ENCODE measurements at regions not wholly inside any gene's neighbourhood (a gene's known extent, or its start where the extent isn't known, plus 50 kb on each side); places are given as distances from the start of the nearest gene placed in this dataset.
"Not testable (repeated sequence)": the region's sequence is repeated elsewhere in the genome, so short reads cannot be mapped to it uniquely, and the experiment has no call there.

GRCh38 chr7:106749165-106749564 lies 88.2 kb upstream of the CCDC71L start:
- no peak for DNase-seq (ENCODE audit: low spot score)

GRCh38 chr7:106750773-106751172 lies 89.8 kb upstream of the CCDC71L start:
- DNase-seq (ENCODE audit: low spot score), result no peak

DNA sequence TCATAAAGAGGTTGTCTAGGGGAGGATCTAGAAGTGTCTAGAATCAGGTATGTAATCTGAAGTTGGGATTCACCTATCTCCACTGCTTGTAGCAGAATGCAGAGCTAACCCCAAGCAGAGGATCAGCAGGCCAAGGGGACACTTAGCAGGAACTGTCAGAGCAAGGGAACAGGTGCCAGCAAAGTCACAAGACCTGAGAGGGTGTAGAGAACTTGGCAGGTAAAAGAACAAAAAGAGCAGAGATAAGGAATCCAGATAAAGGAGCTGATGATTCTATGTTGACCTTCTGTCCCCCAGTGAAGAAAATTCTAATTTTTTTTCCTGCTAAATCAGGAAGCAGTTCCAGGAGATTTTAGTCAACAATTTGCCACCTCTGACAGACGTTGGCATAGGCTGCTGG lies 91.4 kb upstream of the CCDC71L start:
- DNase-seq (ENCODE audit: low spot score), result no peak

- not testable (repeated sequence) for DNase-seq (ENCODE audit: low spot score)
Observed at GRCh38 chr7:106755024-106755423, 94.1 kb upstream of the CCDC71L start.

DNA sequence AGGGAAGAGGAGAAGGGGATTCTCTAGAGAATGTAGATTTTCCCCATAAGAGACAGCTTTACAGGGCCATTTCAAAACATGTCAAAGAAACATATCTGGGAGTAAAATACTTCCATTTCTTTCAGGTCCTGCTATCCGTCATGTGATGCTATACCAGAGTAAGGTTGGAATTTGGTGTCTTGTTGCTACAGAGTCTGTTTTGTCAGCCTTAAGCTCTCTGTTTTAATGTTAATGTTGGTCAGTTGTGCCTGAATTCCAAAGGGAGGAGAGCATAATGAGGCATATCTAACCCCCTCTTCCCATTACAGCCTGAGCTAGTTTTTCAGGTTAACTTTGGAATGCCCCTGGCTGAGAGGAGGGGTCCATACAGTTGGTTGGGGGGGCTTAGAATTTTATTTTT lies 94.7 kb upstream of the CCDC71L start:
- no peak for DNase-seq (ENCODE audit: low spot score)

DNA sequence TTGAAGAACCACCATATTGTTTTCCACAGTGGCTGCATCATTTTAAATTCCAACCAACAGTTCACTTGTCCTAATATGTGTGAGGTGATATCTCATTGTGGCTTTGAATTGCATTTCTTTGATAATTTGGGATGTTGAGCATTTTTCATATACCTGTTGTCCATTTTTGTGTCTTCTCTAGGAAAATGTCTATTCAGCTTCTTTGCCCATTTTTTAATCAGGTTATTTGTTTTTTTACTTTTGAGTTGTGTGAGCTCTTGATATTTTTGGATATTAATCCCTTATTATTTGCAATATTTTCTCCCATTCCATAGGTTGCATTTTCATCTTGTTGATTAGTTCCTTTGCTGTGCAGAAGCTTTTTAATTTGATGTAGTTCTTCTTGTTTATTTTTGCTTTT lies 95.1 kb upstream of the CCDC71L start:
- no peak for DNase-seq (ENCODE audit: low spot score)

DNA sequence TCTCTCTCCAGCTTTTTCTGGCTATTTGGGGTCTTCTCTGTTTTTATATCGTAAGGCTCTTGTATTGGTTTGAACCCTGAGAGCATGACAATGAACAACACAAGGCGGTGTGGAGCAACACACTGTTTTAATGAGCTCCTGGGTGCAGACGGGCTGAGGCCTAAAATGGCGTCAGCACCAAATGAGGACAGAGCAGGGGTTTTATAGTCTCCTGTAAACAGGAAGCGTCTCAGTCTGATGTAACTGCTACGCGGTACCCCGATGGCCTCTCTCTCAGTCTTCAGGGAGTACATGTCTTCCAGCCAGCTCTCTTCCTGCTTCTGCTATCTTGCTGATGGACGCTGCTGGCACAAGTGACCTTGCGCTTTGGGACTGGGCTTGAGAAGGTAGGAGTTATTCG lies 95.9 kb upstream of the CCDC71L start:
- no peak for DNase-seq (ENCODE audit: low spot score)

- no peak for DNase-seq (ENCODE audit: low spot score)
Observed at GRCh38 chr7:106757846-106758245, 96.9 kb upstream of the CCDC71L start.

DNA sequence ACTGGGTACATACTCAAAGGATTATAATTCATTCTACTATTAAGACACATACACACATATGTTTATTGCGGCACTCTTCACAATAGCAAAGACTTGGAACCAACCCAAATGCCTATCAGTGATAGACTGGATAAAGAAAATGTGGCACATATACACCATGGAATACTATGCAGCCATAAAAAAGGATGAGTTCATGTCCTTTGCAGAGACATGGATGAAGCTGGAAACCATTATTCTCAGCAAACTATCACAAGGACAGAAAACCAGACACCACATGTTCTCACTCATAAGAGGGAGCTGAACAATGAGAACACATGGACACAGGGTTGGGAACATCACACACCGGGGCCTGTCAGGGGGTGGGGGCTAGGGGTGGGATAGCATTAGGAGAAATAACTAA lies 101.9 kb upstream of the CCDC71L start:
- DNase-seq (ENCODE audit: low spot score), result not testable (repeated sequence)

GRCh38 chr7:106763717-106764116 lies 101.4 kb upstream of the PIK3CG start:
- no peak for DNase-seq (ENCODE audit: low spot score)

- DNase-seq (ENCODE audit: low spot score), result no peak
Observed at GRCh38 chr7:106765727-106766355, 99.2 kb upstream of the PIK3CG start.

GRCh38 chr7:106766551-106766950 lies 98.5 kb upstream of the PIK3CG start:
- DNase-seq (ENCODE audit: low spot score), result no peak

DNA sequence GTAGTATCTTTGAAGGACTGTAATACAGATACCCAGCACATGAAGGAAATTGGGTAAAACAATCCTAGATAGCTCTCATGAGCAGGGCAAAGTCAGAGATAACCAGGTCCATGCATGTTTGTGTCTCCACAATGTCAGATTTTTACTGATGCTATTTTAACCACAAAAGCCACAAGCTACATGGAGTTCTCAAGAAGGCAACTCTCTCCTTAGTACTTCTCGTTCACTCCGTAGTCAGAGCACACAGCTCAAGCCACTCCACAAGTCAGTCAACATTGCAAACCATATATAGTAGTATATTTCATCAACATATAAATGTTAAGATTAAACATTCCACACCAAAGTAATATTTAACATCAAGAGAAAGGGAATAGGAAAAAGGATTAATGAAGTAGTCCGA lies 98.0 kb upstream of the PIK3CG start:
- no peak for DNase-seq (ENCODE audit: low spot score)

- peak; percentile 73 for DNase-seq (ENCODE audit: low spot score)
Observed at GRCh38 chr7:106767498-106768323, 97.4 kb upstream of the PIK3CG start.

DNA sequence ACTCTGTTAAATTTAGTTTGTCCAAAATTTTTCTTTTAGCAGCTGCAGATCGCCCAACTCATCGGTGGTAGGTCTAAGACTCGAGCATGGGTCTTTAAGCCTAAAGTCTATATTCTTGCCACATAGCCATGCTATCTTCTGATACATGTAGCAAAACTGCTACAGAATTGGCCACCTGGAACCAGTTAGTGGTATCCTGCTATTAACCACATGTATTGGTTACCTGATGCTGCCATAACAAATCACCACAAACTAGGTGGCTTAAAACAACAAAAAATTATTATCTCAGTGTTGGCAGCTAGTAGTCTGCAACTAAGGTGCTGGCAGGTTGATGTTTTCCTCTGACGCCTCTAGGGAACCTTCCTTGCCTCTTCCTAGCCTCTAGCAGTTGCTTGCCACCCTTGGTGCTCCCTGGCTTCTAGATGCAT lies 96.7 kb upstream of the PIK3CG start:
- DNase-seq (ENCODE audit: low spot score), result peak; percentile 47

- DNase-seq (ENCODE audit: low spot score), result peak; percentile 75
Observed at GRCh38 chr7:106770191-106770590, 94.9 kb upstream of the PIK3CG start.

- DNase-seq (ENCODE audit: low spot score), result peak; percentile 92
Observed at GRCh38 chr7:106772655-106773108, 92.4 kb upstream of the PIK3CG start.

- no peak for DNase-seq (ENCODE audit: low spot score)
Observed at GRCh38 chr7:106773228-106773627, 91.9 kb upstream of the PIK3CG start.

- DNase-seq (ENCODE audit: low spot score), result no peak
Observed at GRCh38 chr7:106773721-106774120, 91.4 kb upstream of the PIK3CG start.

DNA sequence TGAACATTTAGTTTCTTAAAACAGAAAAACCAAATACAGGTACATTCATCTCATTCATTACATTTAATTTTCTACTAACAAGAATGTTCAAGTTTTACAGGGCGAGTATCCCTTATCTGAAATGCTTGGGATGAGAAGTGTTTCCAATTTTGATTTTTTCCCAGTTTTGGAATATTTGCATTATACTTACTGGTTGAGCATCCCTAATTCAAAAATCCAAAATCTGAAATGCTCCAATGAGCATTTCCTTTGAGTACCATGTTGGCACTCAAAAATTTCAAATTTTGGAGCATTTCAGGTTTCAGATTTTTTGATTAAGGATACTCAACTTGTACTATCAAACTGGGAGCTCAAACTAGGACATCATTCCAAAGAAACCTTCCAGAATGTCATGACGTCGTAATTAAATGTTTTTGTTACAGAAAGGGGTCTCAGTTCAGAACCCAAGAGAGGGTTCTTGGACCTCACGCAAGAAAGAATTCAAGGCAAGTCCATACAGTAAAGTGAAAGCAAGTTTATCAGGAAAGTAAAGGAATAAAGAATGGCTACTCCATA lies 90.8 kb upstream of the PIK3CG start:
- no peak for DNase-seq (ENCODE audit: low spot score)

GRCh38 chr7:106774768-106775551 lies 90.1 kb upstream of the PIK3CG start:
- DNase-seq (ENCODE audit: low spot score), result peak; percentile 99

GRCh38 chr7:106775552-106775936 lies 89.5 kb upstream of the PIK3CG start:
- peak; percentile 65 for DNase-seq (ENCODE audit: low spot score)
